ENCODE measurements at regions not wholly inside any gene's neighbourhood (a gene's known extent, or its start where the extent isn't known, plus 50 kb on each side); places are given as distances from the start of the nearest gene placed in this dataset.

GRCh38 chr9:16172796-16173195, 620.0 kb downstream of the CCDC171 start:
- no peaks in the 10 kb centered on the region; the same call in 1 of the 2 replicates for H3K4me1 ChIP-seq
- TF ChIP-seq CTCF (IDR thresholded peaks at IDR 0.05; ENCODE audit: low read depth, low read length), result no peak
- no peak overlapping the region for H3K4me3 ChIP-seq (ENCODE audit: low read depth, low read length)
- H3K9me3 ChIP-seq, result no peaks in the 10 kb centered on the region
- no peaks in the 10 kb centered on the region for H3K36me3 ChIP-seq
- DNase-seq, result no peak
- H3K27me3 ChIP-seq, result no peaks in the 10 kb centered on the region

GRCh38 chr9:16174915-16175314, 622.1 kb downstream of the CCDC171 start:
- no peak for TF ChIP-seq CTCF (IDR thresholded peaks at IDR 0.05; ENCODE audit: low read depth, low read length)
- no peaks in the 10 kb centered on the region for H3K4me1 ChIP-seq
- no peaks in the 10 kb centered on the region for H3K9me3 ChIP-seq
- no peak for DNase-seq
- H3K4me3 ChIP-seq (ENCODE audit: low read depth, low read length), result no peak overlapping the region
- no peaks in the 10 kb centered on the region for H3K36me3 ChIP-seq
- H3K27me3 ChIP-seq, result no peaks in the 10 kb centered on the region

GRCh38 chr9:16175461-16175860, 622.6 kb downstream of the CCDC171 start:
- Histone ChIP-seq H3K27me3 (no peaks in the 10 kb centered on the region), H3K36me3 (no peaks in the 10 kb centered on the region), H3K4me1 (no peaks in the 10 kb centered on the region), H3K4me3 (ENCODE audit: low read depth, low read length) (no peak overlapping the region), H3K9me3 (no peaks in the 10 kb centered on the region)
- no peak for DNase-seq
- TF ChIP-seq CTCF (IDR thresholded peaks at IDR 0.05; ENCODE audit: low read depth, low read length), result no peak

GRCh38 chr9:16178294-16178693, 625.5 kb downstream of the CCDC171 start:
- no peak overlapping the region for H3K4me3 ChIP-seq (ENCODE audit: low read depth, low read length)
- H3K36me3 ChIP-seq, result no peaks in the 10 kb centered on the region
- H3K4me1 ChIP-seq, result no peaks in the 10 kb centered on the region
- H3K9me3 ChIP-seq, result no peaks in the 10 kb centered on the region
- H3K27me3 ChIP-seq, result no peaks in the 10 kb centered on the region
- TF ChIP-seq CTCF (IDR thresholded peaks at IDR 0.05; ENCODE audit: low read depth, low read length), result no peak
- DNase-seq, result no peak

- H3K9me3 ChIP-seq, result no peaks in the 10 kb centered on the region
- H3K36me3 ChIP-seq, result no peaks in the 10 kb centered on the region
- H3K4me1 ChIP-seq, result no peaks in the 10 kb centered on the region
- DNase-seq, result no peak
- no peak overlapping the region for H3K4me3 ChIP-seq (ENCODE audit: low read depth, low read length)
- no peak for TF ChIP-seq CTCF (IDR thresholded peaks at IDR 0.05; ENCODE audit: low read depth, low read length)
- no peaks in the 10 kb centered on the region for H3K27me3 ChIP-seq
Measured at GRCh38 chr9:16179566-16179965, 626.7 kb downstream of the CCDC171 start.

GRCh38 chr9:16180091-16180490, 627.2 kb downstream of the CCDC171 start:
- Histone ChIP-seq H3K27me3 (no peaks in the 10 kb centered on the region), H3K4me3 (ENCODE audit: low read depth, low read length) (no peak overlapping the region), H3K36me3 (no peaks in the 10 kb centered on the region), H3K9me3 (no peaks in the 10 kb centered on the region), H3K4me1 (no peaks in the 10 kb centered on the region)
- no peak for TF ChIP-seq CTCF (IDR thresholded peaks at IDR 0.05; ENCODE audit: low read depth, low read length)
- DNase-seq, result no peak

Data from BE2C (cell line).